Fibroblast of lung (primary cell): ENCODE measurements at regions not wholly inside any gene's neighbourhood (a gene's known extent, or its start where the extent isn't known, plus 50 kb on each side); places are given as distances from the start of the nearest gene placed in this dataset.

Source experiments
- DNase-seq, 2 donors: peaks; one replicate each; pipeline versions ENCODE4 v3.0.0 to v3.0.0-alpha.2; 2010; ENCODE audit warnings: low read depth in 2 of 2
- H2AFZ ChIP-seq: 2 replicates; pipeline ENCODE4 v1.5.1; 2012; ENCODE audit warnings: low read length, control low read depth, inconsistent platforms
- H3K27ac ChIP-seq: 2 replicates; pipeline ENCODE4 v1.5.1; 2011; ENCODE audit warnings: low read length, control low read depth; ENCODE audit not compliant: insufficient read depth
- H3K27me3 ChIP-seq: 2 replicates; pipeline ENCODE4 v1.5.1; 2011; ENCODE audit warnings: mild to moderate bottlenecking, low read length; ENCODE audit not compliant: control insufficient read depth, insufficient read depth
- H3K36me3 ChIP-seq: 2 replicates; pipeline ENCODE4 v1.5.1; 2011; ENCODE audit warnings: low read length; ENCODE audit not compliant: control insufficient read depth, insufficient read depth
- H3K4me1 ChIP-seq: 2 replicates; pipeline ENCODE4 v1.5.1; 2011; ENCODE audit warnings: low read length; ENCODE audit not compliant: control insufficient read depth, insufficient read depth; ENCODE audit errors: extremely low read depth
- H3K4me2 ChIP-seq: 2 replicates; pipeline ENCODE4 v1.5.1; 2011; ENCODE audit warnings: low read length, control low read depth; ENCODE audit not compliant: insufficient read depth; ENCODE audit errors: extremely low read depth
- H3K4me3 ChIP-seq, 4 experiments: fragments of 200-600 bp in 1 of 4; sonication (generic) in 1 of 4; replicated peaks in 1 of 4; 2 replicates each; pipeline ENCODE4 v1.5.1; 2011 to 2016; ENCODE audit warnings: low read length in 4 of 4, low read depth in 3 of 4, mild to moderate bottlenecking in 3 of 4, control low read depth in 2 of 4, inconsistent platforms in 1 of 4, mixed read lengths in 1 of 4; ENCODE audit not compliant: insufficient read depth in 1 of 4; ENCODE audit errors: control extremely low read depth in 1 of 4
- H3K79me2 ChIP-seq: 2 replicates; pipeline ENCODE4 v1.5.1; 2012; ENCODE audit warnings: mild to moderate bottlenecking, low read length, inconsistent platforms; ENCODE audit not compliant: control insufficient read depth, insufficient read depth
- H3K9ac ChIP-seq: 2 replicates; pipeline ENCODE4 v1.5.1; 2011; ENCODE audit warnings: mild to moderate bottlenecking, low read length, control low read depth; ENCODE audit not compliant: insufficient read depth
- H3K9me3 ChIP-seq: 2 replicates; pipeline ENCODE4 v1.5.1; 2012; ENCODE audit warnings: low read depth, low read length; ENCODE audit not compliant: control insufficient read depth, insufficient read depth
- H4K20me1 ChIP-seq: 2 replicates; pipeline ENCODE4 v1.5.1; 2011; ENCODE audit warnings: low read length; ENCODE audit not compliant: control insufficient read depth, insufficient read depth; ENCODE audit errors: extremely low read depth
- EZH2 ChIP-seq: IDR thresholded peaks from 2 replicates; pipeline ENCODE4 v1.5.1; 2012; ENCODE audit warnings: low read length, control low read depth, mild to moderate bottlenecking; ENCODE audit errors: missing control alignments
- TF ChIP-seq, protein P1 (sequence below), 2 donors: IDR thresholded peaks in 1 of 2; conservative IDR thresholded peaks in 1 of 2; 1 replicate in 1 of 2; 2 replicates in 1 of 2; pipeline ENCODE4 v1.5.1; 2011 to 2012; ENCODE audit warnings: low read length in 2 of 2, control low read depth in 1 of 2, inconsistent platforms in 1 of 2, low read depth in 1 of 2, mild to moderate bottlenecking in 1 of 2

DNA sequence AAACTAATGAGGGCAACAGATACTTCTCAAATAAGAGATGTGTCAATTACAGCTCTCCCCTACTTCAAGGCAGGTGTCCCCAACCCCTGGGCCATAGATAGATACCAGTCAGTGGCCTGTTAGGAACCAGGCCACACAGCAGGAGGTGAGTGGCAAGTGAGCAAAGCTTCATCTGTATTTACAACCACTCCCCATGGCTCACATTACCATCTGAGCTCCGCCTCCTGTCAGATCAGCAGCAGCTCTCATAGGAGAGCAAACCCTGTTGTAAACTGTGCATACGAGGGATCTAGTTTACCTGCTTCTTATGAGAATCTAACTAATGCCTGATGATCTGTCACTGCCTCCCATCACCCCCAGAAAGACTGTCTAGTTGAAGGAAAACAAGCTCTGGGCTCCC, 422.1 kb downstream of the GJA1 start:
- Histone ChIP-seq H3K4me2 (no peak overlapping the region), H3K9ac (no peak overlapping the region), H3K4me1 (no peaks in the 10 kb centered on the region), H3K36me3 (no peaks in the 10 kb centered on the region), H3K9me3 (no peaks in the 10 kb centered on the region), H4K20me1 (no peaks in the 10 kb centered on the region), H2AFZ (no peak overlapping the region), H3K27me3 (no peaks in the 10 kb centered on the region), H3K27ac (no peak overlapping the region), H3K79me2 (no peaks in the 10 kb centered on the region), H3K4me3 (no peak overlapping the region)
- DNase-seq, result no peak
- TF ChIP-seq, protein P1, sequence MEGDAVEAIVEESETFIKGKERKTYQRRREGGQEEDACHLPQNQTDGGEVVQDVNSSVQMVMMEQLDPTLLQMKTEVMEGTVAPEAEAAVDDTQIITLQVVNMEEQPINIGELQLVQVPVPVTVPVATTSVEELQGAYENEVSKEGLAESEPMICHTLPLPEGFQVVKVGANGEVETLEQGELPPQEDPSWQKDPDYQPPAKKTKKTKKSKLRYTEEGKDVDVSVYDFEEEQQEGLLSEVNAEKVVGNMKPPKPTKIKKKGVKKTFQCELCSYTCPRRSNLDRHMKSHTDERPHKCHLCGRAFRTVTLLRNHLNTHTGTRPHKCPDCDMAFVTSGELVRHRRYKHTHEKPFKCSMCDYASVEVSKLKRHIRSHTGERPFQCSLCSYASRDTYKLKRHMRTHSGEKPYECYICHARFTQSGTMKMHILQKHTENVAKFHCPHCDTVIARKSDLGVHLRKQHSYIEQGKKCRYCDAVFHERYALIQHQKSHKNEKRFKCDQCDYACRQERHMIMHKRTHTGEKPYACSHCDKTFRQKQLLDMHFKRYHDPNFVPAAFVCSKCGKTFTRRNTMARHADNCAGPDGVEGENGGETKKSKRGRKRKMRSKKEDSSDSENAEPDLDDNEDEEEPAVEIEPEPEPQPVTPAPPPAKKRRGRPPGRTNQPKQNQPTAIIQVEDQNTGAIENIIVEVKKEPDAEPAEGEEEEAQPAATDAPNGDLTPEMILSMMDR (conservative IDR thresholded peaks at IDR 0.05 in 1 of 2, IDR thresholded peaks at IDR 0.05 in 1 of 2; ENCODE audit: low read depth in 1 of 2, low read length in 2 of 2), result no peak
- no peak for TF ChIP-seq EZH2

DNA sequence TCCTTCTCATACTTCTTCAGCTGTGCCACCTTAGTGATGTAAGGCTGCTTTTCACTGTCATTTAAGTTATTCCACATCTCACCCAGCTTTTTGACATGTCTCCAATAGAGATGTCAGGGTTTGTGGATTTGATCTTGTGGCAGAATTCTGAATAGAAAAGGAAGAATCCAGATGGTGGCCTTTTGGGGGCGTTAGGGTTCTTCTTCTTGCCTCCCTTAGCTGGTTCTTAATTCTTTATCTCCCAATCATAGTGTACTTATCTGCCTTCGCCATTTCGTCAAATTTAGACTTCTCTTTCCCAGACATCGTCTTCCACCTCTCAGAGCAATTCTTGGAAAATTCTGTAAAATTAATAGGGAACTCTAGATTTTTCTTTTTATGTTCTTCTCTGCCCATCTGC, 422.9 kb downstream of the GJA1 start:
- DNase-seq, result no peak
- no peaks in the 10 kb centered on the region for H3K79me2 ChIP-seq
- H3K9me3 ChIP-seq, result no peaks in the 10 kb centered on the region
- no peak overlapping the region for H3K27ac ChIP-seq
- H3K4me2 ChIP-seq, result no peak overlapping the region
- TF ChIP-seq EZH2, result no peak
- TF ChIP-seq, protein P1 (conservative IDR thresholded peaks at IDR 0.05 in 1 of 2, IDR thresholded peaks at IDR 0.05 in 1 of 2; ENCODE audit: low read depth in 1 of 2, low read length in 2 of 2), result no peak
- H3K9ac ChIP-seq, result no peak overlapping the region
- no peaks in the 10 kb centered on the region for H3K27me3 ChIP-seq
- no peaks in the 10 kb centered on the region for H3K4me1 ChIP-seq
- H3K36me3 ChIP-seq, result no peaks in the 10 kb centered on the region
- H2AFZ ChIP-seq, result no peak overlapping the region
- no peak overlapping the region for H3K4me3 ChIP-seq
- H4K20me1 ChIP-seq, result no peaks in the 10 kb centered on the region

DNA sequence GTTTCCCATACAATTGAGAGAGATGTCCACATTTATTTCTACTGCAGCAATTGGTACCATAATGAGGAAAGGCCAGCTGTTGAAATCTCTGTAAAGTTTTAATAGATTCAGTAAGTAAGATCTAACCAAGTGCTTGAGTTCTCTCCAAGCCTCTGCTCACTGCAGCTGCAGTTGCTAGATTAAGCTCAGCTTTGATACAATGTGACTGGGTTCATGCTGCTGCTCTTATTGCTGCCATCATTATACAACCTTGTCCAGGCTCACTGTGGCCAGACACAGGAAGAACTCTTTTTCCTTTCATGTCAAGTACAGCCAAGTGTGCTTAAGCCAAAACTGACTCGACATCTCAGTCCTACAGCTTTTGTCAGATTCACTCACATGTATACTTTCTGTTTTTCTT, 423.5 kb downstream of the GJA1 start:
- peak overlapping the region; percentile 35 for H2AFZ ChIP-seq
- H4K20me1 ChIP-seq, result no peaks in the 10 kb centered on the region
- H3K9me3 ChIP-seq, result no peaks in the 10 kb centered on the region
- no peak for TF ChIP-seq EZH2
- TF ChIP-seq, protein P1 (conservative IDR thresholded peaks at IDR 0.05 in 1 of 2, IDR thresholded peaks at IDR 0.05 in 1 of 2; ENCODE audit: low read depth in 1 of 2, low read length in 2 of 2), result no peak
- no peaks in the 10 kb centered on the region for H3K4me1 ChIP-seq
- no peak overlapping the region for H3K4me2 ChIP-seq
- H3K79me2 ChIP-seq, result no peaks in the 10 kb centered on the region
- no peak overlapping the region for H3K9ac ChIP-seq
- no peaks in the 10 kb centered on the region for H3K36me3 ChIP-seq
- DNase-seq, result no peak
- H3K4me3 ChIP-seq, result no peak overlapping the region
- H3K27me3 ChIP-seq, result no peaks in the 10 kb centered on the region
- H3K27ac ChIP-seq, result no peak overlapping the region
